ENCODE measurements at regions not wholly inside any gene's neighbourhood (a gene's known extent, or its start where the extent isn't known, plus 50 kb on each side); places are given as distances from the start of the nearest gene placed in this dataset.

DNA sequence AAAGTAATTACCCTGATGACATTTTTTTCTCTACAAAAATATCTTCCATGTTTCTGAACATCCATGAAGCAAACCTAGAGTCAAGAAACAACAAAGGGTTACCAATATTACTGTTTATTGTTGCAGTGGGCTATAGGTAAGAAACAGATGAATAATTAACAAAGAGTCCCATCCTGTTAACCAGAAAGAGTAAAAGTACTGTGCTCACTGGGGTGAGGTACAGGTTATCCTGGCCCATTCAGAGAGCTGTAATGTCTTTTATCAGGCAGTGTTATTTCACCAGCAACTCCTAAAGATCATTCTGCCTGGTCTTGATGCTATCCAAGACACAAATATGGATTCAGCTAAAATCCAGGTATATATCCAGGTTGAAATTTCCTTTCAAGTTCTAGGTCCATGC lies 754.9 kb downstream of the SATB2 start:
- H3K36me3 ChIP-seq (replicated peaks in 1 of 2; ENCODE audit: control insufficient read depth in 1 of 2, insufficient read depth in 2 of 2, low read length in 1 of 2): no peaks in the 10 kb centered on the region
- no peak overlapping the region for H3K4me3 ChIP-seq (ENCODE audit: low read depth in 2 of 2, low read length in 1 of 2)
- ChIA-PET CTCF (no interaction called here), POLR2A (no interaction called here)
- no peaks in the 10 kb centered on the region for H3K79me2 ChIP-seq (ENCODE audit: insufficient read depth)
- TF ChIP-seq RAD21 (IDR thresholded peaks at IDR 0.05; ENCODE audit: low read length) (no peak), TEAD4 (IDR thresholded peaks at IDR 0.05; ENCODE audit: borderline replicate concordance, insufficient read depth) (no peak), GATA2 (CRISPR knock-in tag; IDR thresholded peaks at IDR 0.05) (no peak), RFX5 (IDR thresholded peaks at IDR 0.05; ENCODE audit: low read length) (no peak), TAF1 (IDR thresholded peaks at IDR 0.05; ENCODE audit: borderline replicate concordance, low read depth, low read length) (no peak), EZH2phosphoT487 (IDR thresholded peaks at IDR 0.05; ENCODE audit: borderline replicate concordance, low read depth) (no peak), MEF2A (IDR thresholded peaks at IDR 0.05; ENCODE audit: borderline replicate concordance, low read depth) (no peak), EP300 (IDR thresholded peaks at IDR 0.05; ENCODE audit: borderline replicate concordance in 1 of 2, low read depth in 1 of 2, low read length in 1 of 2) (no peak), SIN3A (IDR thresholded peaks at IDR 0.05; ENCODE audit: borderline replicate concordance, low read depth, low read length) (no peak), RXRA (IDR thresholded peaks at IDR 0.05; ENCODE audit: borderline replicate concordance, low read depth) (no peak), FOSL2 (IDR thresholded peaks at IDR 0.05; ENCODE audit: borderline replicate concordance, low read depth) (no peak), TCF12 (IDR thresholded peaks at IDR 0.05) (no peak)
- TF ChIP-seq, protein P1, sequence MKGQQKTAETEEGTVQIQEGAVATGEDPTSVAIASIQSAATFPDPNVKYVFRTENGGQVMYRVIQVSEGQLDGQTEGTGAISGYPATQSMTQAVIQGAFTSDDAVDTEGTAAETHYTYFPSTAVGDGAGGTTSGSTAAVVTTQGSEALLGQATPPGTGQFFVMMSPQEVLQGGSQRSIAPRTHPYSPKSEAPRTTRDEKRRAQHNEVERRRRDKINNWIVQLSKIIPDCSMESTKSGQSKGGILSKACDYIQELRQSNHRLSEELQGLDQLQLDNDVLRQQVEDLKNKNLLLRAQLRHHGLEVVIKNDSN (IDR thresholded peaks at IDR 0.05; ENCODE audit: borderline replicate concordance, low read depth): no peak
- TF ChIP-seq, protein P2, sequence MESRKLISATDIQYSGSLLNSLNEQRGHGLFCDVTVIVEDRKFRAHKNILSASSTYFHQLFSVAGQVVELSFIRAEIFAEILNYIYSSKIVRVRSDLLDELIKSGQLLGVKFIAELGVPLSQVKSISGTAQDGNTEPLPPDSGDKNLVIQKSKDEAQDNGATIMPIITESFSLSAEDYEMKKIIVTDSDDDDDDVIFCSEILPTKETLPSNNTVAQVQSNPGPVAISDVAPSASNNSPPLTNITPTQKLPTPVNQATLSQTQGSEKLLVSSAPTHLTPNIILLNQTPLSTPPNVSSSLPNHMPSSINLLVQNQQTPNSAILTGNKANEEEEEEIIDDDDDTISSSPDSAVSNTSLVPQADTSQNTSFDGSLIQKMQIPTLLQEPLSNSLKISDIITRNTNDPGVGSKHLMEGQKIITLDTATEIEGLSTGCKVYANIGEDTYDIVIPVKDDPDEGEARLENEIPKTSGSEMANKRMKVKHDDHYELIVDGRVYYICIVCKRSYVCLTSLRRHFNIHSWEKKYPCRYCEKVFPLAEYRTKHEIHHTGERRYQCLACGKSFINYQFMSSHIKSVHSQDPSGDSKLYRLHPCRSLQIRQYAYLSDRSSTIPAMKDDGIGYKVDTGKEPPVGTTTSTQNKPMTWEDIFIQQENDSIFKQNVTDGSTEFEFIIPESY (IDR thresholded peaks at IDR 0.05; ENCODE audit: borderline replicate concordance, low read depth): no peak
- TF ChIP-seq, protein P3, sequence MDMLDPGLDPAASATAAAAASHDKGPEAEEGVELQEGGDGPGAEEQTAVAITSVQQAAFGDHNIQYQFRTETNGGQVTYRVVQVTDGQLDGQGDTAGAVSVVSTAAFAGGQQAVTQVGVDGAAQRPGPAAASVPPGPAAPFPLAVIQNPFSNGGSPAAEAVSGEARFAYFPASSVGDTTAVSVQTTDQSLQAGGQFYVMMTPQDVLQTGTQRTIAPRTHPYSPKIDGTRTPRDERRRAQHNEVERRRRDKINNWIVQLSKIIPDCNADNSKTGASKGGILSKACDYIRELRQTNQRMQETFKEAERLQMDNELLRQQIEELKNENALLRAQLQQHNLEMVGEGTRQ (IDR thresholded peaks at IDR 0.05; ENCODE audit: borderline replicate concordance, low read depth, low read length): no peak
- TF ChIP-seq, protein P4, sequence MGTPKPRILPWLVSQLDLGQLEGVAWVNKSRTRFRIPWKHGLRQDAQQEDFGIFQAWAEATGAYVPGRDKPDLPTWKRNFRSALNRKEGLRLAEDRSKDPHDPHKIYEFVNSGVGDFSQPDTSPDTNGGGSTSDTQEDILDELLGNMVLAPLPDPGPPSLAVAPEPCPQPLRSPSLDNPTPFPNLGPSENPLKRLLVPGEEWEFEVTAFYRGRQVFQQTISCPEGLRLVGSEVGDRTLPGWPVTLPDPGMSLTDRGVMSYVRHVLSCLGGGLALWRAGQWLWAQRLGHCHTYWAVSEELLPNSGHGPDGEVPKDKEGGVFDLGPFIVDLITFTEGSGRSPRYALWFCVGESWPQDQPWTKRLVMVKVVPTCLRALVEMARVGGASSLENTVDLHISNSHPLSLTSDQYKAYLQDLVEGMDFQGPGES (IDR thresholded peaks at IDR 0.05; ENCODE audit: low read depth, low read length): no peak
- no peaks in the 10 kb centered on the region for H4K20me1 ChIP-seq (ENCODE audit: insufficient read depth)
- H3K9me3 ChIP-seq: no peaks in the 10 kb centered on the region
- H3K27ac ChIP-seq (ENCODE audit: low read depth in 2 of 2, low read length in 1 of 2): no peak overlapping the region
- no peak overlapping the region for H3K4me2 ChIP-seq
- H3K27me3 ChIP-seq (ENCODE audit: insufficient read depth): no peaks in the 10 kb centered on the region
- no peaks in the 10 kb centered on the region for H3K4me1 ChIP-seq (ENCODE audit: control insufficient read depth in 1 of 2, insufficient read depth in 2 of 2, low read depth in 1 of 2, low read length in 1 of 2)
- H3F3A ChIP-seq (replicated peaks; ENCODE audit: insufficient read depth): no peaks in the 10 kb centered on the region
- H3K9ac ChIP-seq: no peak overlapping the region
- H2AFZ ChIP-seq (ENCODE audit: low read depth): no peak overlapping the region
- H3K9me2 ChIP-seq: no peaks in the 10 kb centered on the region
- DNase-seq: no peak
